GM21786 (cell line): ENCODE measurements at regions not wholly inside any gene's neighbourhood (a gene's known extent, or its start where the extent isn't known, plus 50 kb on each side); places are given as distances from the start of the nearest gene placed in this dataset.
"Not testable (repeated sequence)": the region's sequence is repeated elsewhere in the genome, so short reads cannot be mapped to it uniquely, and the experiment has no call there.

Experiments used
- ATAC-seq: cut with Tn5 transposase; IDR thresholded peaks from one replicate; pipeline ENCODE4 v1.9.1; 2021; ENCODE audit not compliant: unreplicated experiment

GRCh38 chr2:53212576-53212975 lies 555.0 kb upstream of the CHAC2 start:
- ATAC-seq = no peak

- ATAC-seq = no peak
Observed at GRCh38 chr2:53211201-53211774, 556.3 kb upstream of the CHAC2 start.

GRCh38 chr2:53210538-53210937 lies 557.1 kb upstream of the CHAC2 start:
- ATAC-seq = no peak

GRCh38 chr2:53209679-53210458 lies 557.7 kb upstream of the CHAC2 start:
- no peak for ATAC-seq

- ATAC-seq = no peak
Observed at GRCh38 chr2:53208815-53209214, 558.8 kb upstream of the CHAC2 start.

GRCh38 chr2:53206226-53206625 lies 561.4 kb upstream of the CHAC2 start:
- ATAC-seq = not testable (repeated sequence)

- no peak for ATAC-seq
Observed at GRCh38 chr2:53202063-53202462, 565.5 kb upstream of the CHAC2 start.

- ATAC-seq = no peak
Observed at GRCh38 chr2:53200072-53200471, 567.5 kb upstream of the CHAC2 start.

GRCh38 chr2:53188851-53189510 lies 578.6 kb upstream of the CHAC2 start:
- ATAC-seq = no peak

- no peak for ATAC-seq
Observed at GRCh38 chr2:53183581-53183980, 584.0 kb upstream of the CHAC2 start.

- no peak for ATAC-seq
Observed at GRCh38 chr2:53182601-53183000, 585.0 kb upstream of the CHAC2 start.

GRCh38 chr2:53181759-53182158 lies 585.8 kb upstream of the CHAC2 start:
- no peak for ATAC-seq

GRCh38 chr2:53177327-53177726 lies 590.3 kb upstream of the CHAC2 start:
- no peak for ATAC-seq

GRCh38 chr2:53174539-53174938 lies 593.1 kb upstream of the CHAC2 start:
- ATAC-seq = no peak

GRCh38 chr2:53173698-53174455 lies 593.7 kb upstream of the CHAC2 start:
- no peak for ATAC-seq

- no peak for ATAC-seq
Observed at GRCh38 chr2:53173091-53173490, 594.5 kb upstream of the CHAC2 start.

- no peak for ATAC-seq
Observed at GRCh38 chr2:53170466-53170865, 597.1 kb upstream of the CHAC2 start.

GRCh38 chr2:53167227-53167626 lies 600.4 kb upstream of the CHAC2 start:
- no peak for ATAC-seq

GRCh38 chr2:53150146-53150545 lies 617.5 kb upstream of the CHAC2 start:
- ATAC-seq = no peak

- no peak for ATAC-seq
Observed at GRCh38 chr2:53148221-53148620, 619.4 kb upstream of the CHAC2 start.

- no peak for ATAC-seq
Observed at GRCh38 chr2:53131416-53131815, 636.2 kb upstream of the CHAC2 start.
